Stimulated activated naive CD8-positive, alpha-beta T cell treated with anti-CD3 and anti-CD28 coated beads, Interleukin-15, Interleukin-2, amounts not matched to agents 100 ng/mL and 50 ng/mL, for 24 hours (primary cell): ENCODE measurements at regions not wholly inside any gene's neighbourhood (a gene's known extent, or its start where the extent isn't known, plus 50 kb on each side); places are given as distances from the start of the nearest gene placed in this dataset.

Source experiments
- H3K27ac Mint-ChIP-seq: one replicate; pipeline ENCODE4 v1.8.0; 2021; ENCODE audit warnings: mild to moderate bottlenecking, mixed read lengths
- H3K27me3 Mint-ChIP-seq: one replicate; pipeline ENCODE4 v1.8.0; 2021; ENCODE audit warnings: mixed read lengths
- H3K36me3 Mint-ChIP-seq: one replicate; pipeline ENCODE4 v1.8.0; 2021; ENCODE audit warnings: low read depth, mixed read lengths
- H3K4me1 Mint-ChIP-seq: one replicate; pipeline ENCODE4 v1.8.0; 2021; ENCODE audit warnings: low read depth, mixed read lengths
- H3K4me3 Mint-ChIP-seq: one replicate; pipeline ENCODE4 v1.8.0; 2021; ENCODE audit warnings: mild to moderate bottlenecking, mixed read lengths
- H3K9me3 Mint-ChIP-seq: one replicate; pipeline ENCODE4 v1.8.0; 2021; ENCODE audit warnings: mixed read lengths

DNA sequence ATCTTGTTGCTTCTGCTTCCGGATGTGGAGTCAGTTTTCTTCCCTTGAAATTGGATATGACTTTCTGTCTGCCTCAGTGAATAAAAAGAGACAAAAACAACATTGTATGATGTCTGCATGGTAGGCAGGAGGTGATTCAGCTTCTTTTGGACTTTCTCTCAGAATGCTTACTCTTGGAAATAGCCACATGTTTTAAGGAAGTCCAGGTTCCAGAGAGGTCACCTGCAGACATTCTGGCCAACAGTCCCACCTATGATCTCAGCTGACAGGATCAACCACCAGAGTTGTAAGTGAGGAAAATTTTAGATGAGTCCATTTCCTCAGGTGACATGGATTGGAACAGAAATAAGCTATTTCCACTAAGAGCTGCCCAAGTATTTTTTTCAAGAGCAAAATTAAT, 508.7 kb upstream of the FAM98A start:
- no peak overlapping the region for H3K27ac Mint-ChIP-seq
- H3K27me3 Mint-ChIP-seq = peaks cover 3% of the 10 kb centered on the region
- no peaks in the 10 kb centered on the region for H3K36me3 Mint-ChIP-seq
- H3K4me3 Mint-ChIP-seq = no peak overlapping the region
- no peaks in the 10 kb centered on the region for H3K9me3 Mint-ChIP-seq
- no peaks in the 10 kb centered on the region for H3K4me1 Mint-ChIP-seq

DNA sequence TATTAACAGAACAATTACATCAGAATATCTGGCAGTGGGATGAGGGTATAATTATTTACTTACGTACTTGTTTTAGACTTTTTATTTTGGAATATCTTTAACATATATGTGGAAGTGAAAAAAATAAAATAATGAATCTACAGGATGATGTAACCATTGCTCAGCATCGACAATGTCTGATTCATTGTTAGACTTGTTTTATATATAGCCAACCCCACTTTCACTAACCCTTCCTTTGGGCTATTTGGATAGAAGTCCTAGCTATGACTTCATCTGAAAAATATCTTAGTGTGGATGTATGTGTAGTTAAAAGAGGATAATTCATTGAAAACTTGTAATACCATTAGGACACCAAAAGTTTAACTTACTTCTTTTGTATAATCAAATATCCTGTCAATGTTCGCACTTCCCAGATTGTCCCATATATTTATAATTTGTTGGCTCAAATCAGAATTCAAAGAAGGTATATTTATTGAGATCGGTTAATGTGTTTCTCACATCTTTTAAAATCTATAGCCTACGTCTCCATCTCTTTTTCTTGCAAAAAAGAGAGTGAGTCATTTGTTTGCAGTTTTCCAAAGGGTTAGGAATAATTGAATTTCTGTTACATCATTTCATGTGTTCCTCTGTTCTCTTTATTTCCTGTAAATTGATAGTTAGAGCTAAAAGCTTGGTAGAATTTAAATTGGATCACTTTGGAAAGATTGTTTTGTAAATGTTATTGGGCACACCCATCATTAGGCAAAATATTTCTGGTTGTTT, 506.1 kb upstream of the FAM98A start:
- Mint-ChIP-seq H3K4me3 (no peak overlapping the region), H3K4me1 (no peaks in the 10 kb centered on the region), H3K9me3 (no peaks in the 10 kb centered on the region), H3K27me3 (peaks cover 3% of the 10 kb centered on the region), H3K36me3 (no peaks in the 10 kb centered on the region), H3K27ac (no peak overlapping the region)

DNA sequence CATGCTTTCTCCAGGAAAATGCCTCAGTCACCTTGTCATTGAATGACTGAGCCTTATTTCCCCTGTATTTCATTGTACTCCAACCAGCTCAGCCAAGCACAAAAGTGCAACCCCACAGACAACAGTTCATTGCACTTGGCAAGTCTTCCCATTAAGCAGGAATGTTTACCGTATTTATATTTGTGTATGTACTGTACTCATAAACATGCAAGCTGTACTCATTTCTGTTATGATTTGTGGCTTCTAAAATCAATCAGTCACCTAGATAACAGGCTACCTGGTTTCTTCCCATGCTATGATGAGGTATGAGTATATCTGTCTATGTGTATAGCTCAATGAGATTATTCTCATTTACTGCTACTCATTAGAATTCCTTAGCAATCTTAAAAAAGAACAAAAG, 505.5 kb upstream of the FAM98A start:
- H3K27ac Mint-ChIP-seq = no peak overlapping the region
- H3K36me3 Mint-ChIP-seq = no peaks in the 10 kb centered on the region
- peaks cover 3% of the 10 kb centered on the region for H3K27me3 Mint-ChIP-seq
- H3K4me1 Mint-ChIP-seq = no peaks in the 10 kb centered on the region
- H3K4me3 Mint-ChIP-seq = no peak overlapping the region
- H3K9me3 Mint-ChIP-seq = no peaks in the 10 kb centered on the region

DNA sequence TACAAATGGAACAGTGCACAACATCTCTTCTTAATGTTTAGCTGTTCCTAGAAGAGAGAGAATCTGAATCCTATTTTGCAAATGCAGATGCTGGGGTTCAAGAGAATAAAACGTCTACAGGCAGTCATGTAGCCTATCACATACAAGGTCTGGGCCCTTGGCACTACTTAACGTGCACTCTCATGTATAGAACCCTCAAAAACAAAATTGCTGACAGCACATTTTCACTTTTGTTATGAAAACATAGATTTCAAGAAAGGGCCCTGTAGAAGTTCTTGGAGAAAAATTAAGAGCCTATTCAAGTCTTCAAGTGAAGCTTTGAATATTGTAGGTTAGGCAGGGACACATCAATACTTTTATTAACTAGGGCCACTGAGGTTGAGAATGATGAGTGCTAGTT, 504.3 kb upstream of the FAM98A start:
- Mint-ChIP-seq H3K27ac (no peak overlapping the region), H3K36me3 (no peaks in the 10 kb centered on the region), H3K4me1 (no peaks in the 10 kb centered on the region), H3K9me3 (no peaks in the 10 kb centered on the region), H3K27me3 (peaks cover 3% of the 10 kb centered on the region), H3K4me3 (no peak overlapping the region)

DNA sequence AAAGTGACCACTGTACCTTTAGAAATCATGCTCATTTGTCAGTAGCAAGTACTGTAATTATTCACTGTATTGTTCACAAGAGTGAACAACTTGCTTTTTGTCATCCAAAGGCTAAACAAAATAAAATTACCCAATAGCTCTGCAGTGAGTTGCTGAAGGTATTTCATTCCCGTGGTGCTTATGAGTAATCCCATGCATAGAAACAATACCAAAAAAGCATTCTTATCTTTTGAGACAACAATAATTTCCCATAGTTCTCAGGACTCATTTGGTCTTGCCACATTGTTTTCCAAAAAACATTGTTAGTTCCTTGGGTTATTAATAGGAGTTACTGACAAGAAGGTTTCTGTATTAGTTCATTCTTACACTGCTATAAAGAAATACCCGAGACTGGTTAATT, 503.2 kb upstream of the FAM98A start:
- Mint-ChIP-seq H3K9me3 (no peaks in the 10 kb centered on the region), H3K36me3 (no peaks in the 10 kb centered on the region), H3K4me1 (no peaks in the 10 kb centered on the region), H3K27ac (no peak overlapping the region), H3K4me3 (no peak overlapping the region), H3K27me3 (peaks cover 3% of the 10 kb centered on the region)

DNA sequence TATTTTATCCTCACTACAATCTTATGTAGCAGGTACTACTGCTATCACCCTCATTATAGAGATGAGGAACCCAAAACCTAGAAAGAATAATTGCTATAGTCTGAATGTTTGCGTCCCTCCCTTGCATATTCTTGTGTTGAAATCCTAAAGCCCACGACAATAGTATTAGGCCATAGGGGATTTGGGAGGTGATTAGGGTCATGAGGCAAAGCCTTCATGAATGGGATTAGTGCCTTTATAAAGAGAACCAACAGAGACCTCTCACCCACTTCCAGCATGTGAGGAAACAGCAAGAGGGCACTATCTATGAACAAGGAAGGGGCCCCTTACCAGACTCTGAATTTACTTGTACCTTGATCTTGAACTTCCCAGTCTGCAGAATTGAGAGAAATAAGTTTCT, 500.3 kb upstream of the FAM98A start:
- H3K36me3 Mint-ChIP-seq = no peaks in the 10 kb centered on the region
- H3K4me1 Mint-ChIP-seq = no peaks in the 10 kb centered on the region
- no peak overlapping the region for H3K4me3 Mint-ChIP-seq
- peaks cover 3% of the 10 kb centered on the region for H3K27me3 Mint-ChIP-seq
- H3K9me3 Mint-ChIP-seq = no peaks in the 10 kb centered on the region
- H3K27ac Mint-ChIP-seq = no peak overlapping the region

DNA sequence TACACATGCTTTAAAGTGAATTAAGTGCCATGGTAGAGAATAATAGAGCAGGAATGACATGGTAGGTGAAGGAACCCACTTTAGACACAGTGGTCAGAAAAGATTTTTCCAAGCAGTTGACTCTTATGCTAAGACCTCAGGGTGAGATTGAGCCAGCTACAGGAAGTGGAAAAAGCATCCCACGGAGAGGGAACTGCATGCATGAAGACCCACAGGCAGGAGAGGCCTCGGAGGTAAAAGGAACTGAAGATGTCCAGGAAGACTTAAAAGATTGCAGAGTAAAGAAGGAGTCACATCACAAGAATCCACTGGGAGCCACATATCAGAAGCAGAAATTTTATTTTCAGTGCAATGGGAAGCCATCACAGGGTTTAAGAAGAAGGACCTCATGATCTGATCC, 499.2 kb upstream of the FAM98A start:
- no peak overlapping the region for H3K27ac Mint-ChIP-seq
- no peaks in the 10 kb centered on the region for H3K27me3 Mint-ChIP-seq
- no peaks in the 10 kb centered on the region for H3K9me3 Mint-ChIP-seq
- no peak overlapping the region for H3K4me3 Mint-ChIP-seq
- H3K4me1 Mint-ChIP-seq = no peaks in the 10 kb centered on the region
- H3K36me3 Mint-ChIP-seq = no peaks in the 10 kb centered on the region

DNA sequence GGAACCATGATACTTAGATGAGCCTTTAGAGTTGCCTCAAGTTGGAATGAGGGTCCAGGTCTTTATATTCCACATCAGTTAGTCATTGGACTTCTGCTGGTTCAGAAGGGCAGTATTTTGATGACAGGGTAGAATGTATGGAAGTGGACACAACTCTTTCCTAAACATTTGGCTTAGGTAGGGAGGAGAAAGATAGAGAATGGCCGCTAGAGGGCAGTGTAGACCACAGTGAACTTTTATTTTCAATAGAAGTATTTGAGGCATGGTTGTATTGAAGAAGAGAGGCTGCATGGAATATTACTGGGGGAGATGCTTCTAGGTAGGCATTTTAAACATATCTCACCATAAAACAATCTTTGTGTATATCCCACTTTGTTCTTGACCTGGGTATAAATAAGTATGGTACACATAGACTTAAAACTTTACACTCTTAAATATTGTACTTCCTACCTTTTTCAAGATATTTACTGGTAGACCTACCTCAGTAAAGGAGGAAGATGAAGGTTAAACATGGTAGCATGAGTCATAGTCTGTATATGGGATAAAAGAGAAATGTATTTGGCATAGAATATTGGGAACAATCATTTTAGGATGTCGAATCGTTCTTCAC, 497.6 kb upstream of the FAM98A start:
- Mint-ChIP-seq H3K9me3 (no peaks in the 10 kb centered on the region), H3K27ac (no peak overlapping the region), H3K27me3 (no peaks in the 10 kb centered on the region), H3K4me3 (no peak overlapping the region), H3K36me3 (no peaks in the 10 kb centered on the region), H3K4me1 (no peaks in the 10 kb centered on the region)

DNA sequence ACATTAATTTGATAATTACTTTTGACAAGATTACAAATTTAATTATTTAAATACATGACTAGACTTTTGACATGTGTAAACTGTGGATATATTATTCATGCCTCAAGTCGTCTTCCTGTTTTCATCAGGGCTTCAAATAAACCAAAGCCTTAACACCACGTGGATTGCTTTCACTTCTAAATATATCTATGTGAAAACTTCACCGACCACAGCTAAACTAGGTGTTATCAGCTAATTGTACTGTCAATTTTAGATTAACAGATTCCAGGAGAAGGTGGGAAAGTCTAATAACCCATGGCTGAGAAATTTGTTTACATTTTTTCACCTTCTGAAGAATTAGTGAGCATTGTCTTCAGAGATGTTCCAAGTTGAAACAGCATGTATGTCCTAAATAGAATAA, 494.7 kb upstream of the FAM98A start:
- Mint-ChIP-seq H3K9me3 (no peaks in the 10 kb centered on the region), H3K4me1 (no peaks in the 10 kb centered on the region), H3K4me3 (no peak overlapping the region), H3K27me3 (no peaks in the 10 kb centered on the region), H3K36me3 (no peaks in the 10 kb centered on the region), H3K27ac (no peak overlapping the region)

DNA sequence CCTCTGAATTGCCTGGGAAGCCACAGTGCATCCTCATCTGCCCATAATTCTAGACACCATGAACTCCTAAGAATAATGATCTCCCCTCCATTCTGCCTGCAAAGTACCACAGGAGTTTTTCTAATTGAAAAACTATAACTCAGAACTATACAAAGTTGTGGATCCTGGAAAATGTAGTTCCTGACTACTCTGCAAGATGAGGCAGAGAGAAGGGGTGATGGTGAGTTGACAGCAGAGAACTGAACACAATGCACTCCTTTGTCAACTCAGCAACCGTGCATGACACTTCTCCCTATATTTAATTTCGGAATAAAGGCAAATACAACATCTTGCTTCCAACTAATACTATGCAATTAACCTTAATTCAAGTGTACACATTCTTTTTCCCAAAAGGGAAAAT, 471.1 kb upstream of the FAM98A start:
- Mint-ChIP-seq H3K4me1 (no peaks in the 10 kb centered on the region), H3K36me3 (no peaks in the 10 kb centered on the region), H3K9me3 (peaks cover 7% of the 10 kb centered on the region), H3K27ac (no peak overlapping the region), H3K27me3 (peaks cover 7% of the 10 kb centered on the region), H3K4me3 (no peak overlapping the region)

DNA sequence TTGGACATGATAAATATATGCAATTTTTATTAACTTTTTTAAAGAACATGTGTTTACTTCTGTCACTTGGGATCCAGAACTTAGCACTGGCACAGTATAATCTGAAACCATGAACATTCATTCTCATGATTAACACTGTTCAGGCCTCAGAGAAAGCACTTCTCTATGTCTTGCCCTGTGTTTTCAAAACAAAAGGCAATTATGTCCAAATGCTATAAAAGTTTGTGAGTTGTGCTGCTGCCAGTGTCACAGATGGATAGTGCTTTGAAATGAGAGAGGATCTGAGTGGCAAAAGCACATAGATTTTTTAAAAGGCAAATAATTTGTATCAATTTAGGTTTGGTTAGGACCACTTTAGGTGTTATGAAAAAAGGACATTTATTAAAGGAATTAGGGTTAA, 470.5 kb upstream of the FAM98A start:
- Mint-ChIP-seq H3K36me3 (no peaks in the 10 kb centered on the region), H3K4me3 (no peak overlapping the region), H3K9me3 (peaks cover 7% of the 10 kb centered on the region), H3K4me1 (no peaks in the 10 kb centered on the region), H3K27me3 (peaks cover 4% of the 10 kb centered on the region), H3K27ac (no peak overlapping the region)

DNA sequence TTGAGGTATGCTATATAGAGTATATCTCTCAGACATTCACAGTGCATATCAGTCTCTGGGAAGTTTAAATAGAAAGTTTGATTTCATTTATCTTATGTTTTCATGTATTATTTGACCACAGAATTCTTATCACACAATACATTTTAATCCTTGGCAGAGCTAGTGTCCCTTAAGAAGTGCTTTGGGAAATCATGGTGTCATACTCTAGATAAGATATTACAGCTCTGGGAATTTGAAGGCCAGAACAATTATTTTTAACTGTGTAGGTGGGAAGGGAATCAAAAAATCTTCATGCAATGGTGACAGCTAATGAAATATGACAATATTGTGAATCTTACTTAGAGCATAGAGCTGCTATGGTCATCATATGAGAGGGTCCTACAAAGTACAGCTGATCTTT, 451.3 kb upstream of the FAM98A start:
- Mint-ChIP-seq H3K27me3 (no peaks in the 10 kb centered on the region), H3K9me3 (peaks cover 4% of the 10 kb centered on the region), H3K27ac (no peak overlapping the region), H3K4me3 (no peak overlapping the region), H3K4me1 (no peaks in the 10 kb centered on the region), H3K36me3 (no peaks in the 10 kb centered on the region)

DNA sequence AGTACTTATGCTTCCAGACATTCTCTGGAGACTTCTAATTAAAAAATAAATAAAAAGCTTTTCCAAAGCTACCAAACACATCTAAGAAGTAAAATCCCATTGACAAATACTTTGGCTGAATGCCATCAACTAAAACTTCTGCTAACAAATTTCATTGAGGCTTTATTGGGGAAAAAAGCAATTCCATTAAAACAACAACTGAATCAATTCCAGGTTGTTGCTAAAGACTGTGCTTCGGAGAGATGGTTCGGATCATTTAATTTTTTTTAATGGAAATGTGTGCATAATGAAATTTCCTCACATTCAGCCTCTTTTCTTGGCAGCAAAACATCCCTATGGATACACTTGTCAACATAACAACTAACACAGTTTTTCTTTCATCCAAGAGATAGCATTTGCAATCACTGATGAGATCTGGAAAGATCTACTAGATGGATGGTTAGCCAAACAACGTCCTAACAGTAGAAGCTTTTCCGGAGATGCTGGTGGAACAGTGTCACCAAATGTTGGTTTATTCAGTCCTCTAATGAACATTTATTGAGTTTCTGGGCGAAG, 446.1 kb upstream of the FAM98A start:
- no peaks in the 10 kb centered on the region for H3K9me3 Mint-ChIP-seq
- H3K4me3 Mint-ChIP-seq = no peak overlapping the region
- no peaks in the 10 kb centered on the region for H3K27me3 Mint-ChIP-seq
- no peak overlapping the region for H3K27ac Mint-ChIP-seq
- no peaks in the 10 kb centered on the region for H3K4me1 Mint-ChIP-seq
- no peaks in the 10 kb centered on the region for H3K36me3 Mint-ChIP-seq

DNA sequence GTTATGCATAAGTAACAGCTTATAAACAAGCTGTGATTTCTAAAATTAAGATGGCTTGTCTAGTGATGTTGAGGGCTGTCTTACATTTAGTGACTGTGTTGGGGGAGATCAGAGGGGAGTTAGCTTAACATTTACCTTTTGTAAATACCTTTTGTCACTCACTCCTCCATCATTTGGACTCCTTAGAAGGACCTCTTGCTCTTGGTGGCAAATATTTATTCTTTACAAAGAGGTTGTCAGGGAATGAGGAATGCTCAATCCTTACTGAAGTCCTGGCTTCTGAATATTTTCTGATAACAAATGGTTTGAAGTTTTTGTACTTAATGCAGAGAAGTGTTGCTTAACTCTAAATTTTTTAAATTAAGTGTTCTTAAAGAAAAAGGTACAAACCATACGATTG, 438.8 kb upstream of the FAM98A start:
- Mint-ChIP-seq H3K27me3 (no peaks in the 10 kb centered on the region), H3K9me3 (no peaks in the 10 kb centered on the region), H3K4me1 (no peaks in the 10 kb centered on the region), H3K27ac (no peak overlapping the region), H3K36me3 (no peaks in the 10 kb centered on the region), H3K4me3 (no peak overlapping the region)

DNA sequence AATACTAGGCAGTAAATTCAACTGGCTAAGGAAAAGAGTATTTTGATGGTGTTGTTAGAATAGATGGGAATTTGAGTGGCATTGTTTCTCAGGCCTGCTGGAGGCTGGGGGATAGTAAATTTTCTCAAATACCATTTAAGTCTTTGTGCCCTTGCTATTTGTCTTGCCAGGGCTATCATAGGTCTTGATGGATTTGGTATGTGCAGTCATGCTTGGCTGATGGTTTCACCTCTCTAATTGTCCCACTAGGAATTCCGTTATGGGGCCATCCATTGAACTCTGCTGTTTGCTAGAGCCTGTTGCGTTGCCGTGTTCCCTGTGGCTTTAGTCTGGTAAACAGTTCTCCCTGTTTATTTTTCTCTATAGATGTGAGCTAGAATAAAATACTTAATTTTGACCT, 438.1 kb upstream of the FAM98A start:
- Mint-ChIP-seq H3K4me3 (no peak overlapping the region), H3K27me3 (no peaks in the 10 kb centered on the region), H3K4me1 (no peaks in the 10 kb centered on the region), H3K36me3 (no peaks in the 10 kb centered on the region), H3K27ac (no peak overlapping the region), H3K9me3 (no peaks in the 10 kb centered on the region)

DNA sequence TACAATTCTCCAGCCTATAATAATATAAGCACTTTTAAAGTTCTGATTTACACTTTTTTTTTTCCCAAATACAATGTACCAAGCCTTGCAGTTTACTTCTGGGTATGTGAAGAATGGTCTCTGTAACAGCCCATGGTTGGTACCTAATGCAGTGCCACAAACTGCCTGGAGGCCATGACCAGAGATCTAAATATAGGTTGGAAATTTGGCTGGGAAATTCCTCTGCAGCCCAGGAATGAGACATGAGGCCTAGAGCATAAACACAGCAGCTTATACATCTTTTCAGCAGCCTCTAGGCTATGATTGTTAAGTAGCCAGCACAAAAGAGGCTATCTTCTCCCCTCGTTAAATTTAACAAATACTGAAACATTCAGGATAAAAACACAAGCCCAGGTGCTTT, 432.0 kb upstream of the FAM98A start:
- H3K4me3 Mint-ChIP-seq = no peak overlapping the region
- no peak overlapping the region for H3K27ac Mint-ChIP-seq
- peaks cover 4% of the 10 kb centered on the region for H3K9me3 Mint-ChIP-seq
- no peaks in the 10 kb centered on the region for H3K27me3 Mint-ChIP-seq
- H3K36me3 Mint-ChIP-seq = no peaks in the 10 kb centered on the region
- H3K4me1 Mint-ChIP-seq = no peaks in the 10 kb centered on the region
